ENCODE measurements at regions not wholly inside any gene's neighbourhood (a gene's known extent, or its start where the extent isn't known, plus 50 kb on each side); places are given as distances from the start of the nearest gene placed in this dataset.

DNA sequence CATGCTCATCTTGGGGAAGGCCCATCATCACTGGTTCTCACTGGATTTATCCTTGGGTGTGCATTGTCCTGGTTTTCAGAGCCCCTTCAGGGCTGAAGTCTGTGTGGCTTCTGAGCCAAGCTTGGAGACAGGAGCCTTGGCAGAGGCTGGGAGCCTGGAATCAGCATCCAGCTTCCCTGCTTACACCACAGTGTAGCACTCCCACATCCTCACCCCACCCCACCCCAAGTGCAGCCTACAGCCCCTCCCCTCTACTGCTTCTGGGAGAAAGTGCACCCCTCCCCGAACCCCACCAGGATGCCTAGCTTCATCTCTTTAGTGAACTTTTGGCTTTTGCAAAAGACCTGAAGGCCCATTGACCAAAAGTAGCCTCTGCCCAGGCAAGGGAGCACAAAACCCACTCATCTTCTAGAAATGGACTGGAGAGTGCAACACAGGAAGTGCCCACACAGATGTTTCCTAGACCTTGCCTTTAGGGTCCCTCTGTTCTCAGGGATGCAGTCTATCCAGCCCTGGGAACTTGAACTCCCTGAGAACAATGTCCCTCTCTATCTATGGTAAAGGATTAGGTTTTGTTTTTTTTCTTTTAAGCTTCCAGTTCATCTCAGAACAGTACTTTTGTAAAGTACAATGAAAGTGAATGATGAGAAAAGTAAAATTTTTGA lies 189.7 kb downstream of the PALM2AKAP2 start:
- H3K9me3 Mint-ChIP-seq (ENCODE audit: low read depth) = no peaks in the 10 kb centered on the region
- TF ChIP-seq, protein P1, sequence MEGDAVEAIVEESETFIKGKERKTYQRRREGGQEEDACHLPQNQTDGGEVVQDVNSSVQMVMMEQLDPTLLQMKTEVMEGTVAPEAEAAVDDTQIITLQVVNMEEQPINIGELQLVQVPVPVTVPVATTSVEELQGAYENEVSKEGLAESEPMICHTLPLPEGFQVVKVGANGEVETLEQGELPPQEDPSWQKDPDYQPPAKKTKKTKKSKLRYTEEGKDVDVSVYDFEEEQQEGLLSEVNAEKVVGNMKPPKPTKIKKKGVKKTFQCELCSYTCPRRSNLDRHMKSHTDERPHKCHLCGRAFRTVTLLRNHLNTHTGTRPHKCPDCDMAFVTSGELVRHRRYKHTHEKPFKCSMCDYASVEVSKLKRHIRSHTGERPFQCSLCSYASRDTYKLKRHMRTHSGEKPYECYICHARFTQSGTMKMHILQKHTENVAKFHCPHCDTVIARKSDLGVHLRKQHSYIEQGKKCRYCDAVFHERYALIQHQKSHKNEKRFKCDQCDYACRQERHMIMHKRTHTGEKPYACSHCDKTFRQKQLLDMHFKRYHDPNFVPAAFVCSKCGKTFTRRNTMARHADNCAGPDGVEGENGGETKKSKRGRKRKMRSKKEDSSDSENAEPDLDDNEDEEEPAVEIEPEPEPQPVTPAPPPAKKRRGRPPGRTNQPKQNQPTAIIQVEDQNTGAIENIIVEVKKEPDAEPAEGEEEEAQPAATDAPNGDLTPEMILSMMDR (IDR thresholded peaks at IDR 0.05) = no peak

DNA sequence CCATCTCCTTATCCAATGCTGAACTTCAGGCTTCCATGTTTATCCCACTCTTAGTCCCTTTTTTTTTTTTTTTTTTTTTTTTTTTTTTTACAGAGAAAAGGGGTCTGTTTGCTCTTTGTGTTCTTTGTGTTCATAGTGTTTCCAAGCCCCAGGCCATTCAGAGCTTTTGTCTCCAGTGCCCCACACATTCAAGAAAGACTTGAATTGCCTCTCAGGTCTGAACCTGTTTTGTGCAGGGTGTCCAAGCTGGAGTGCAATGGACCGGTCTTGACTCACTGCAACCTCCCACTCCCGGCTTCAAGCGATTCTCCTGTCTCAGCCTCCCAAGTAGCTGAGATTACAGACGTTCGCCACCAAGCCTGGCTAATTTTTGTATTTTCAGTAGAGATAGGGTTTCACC lies 191.2 kb downstream of the PALM2AKAP2 start:
- no peak overlapping the region for H3K4me3 Mint-ChIP-seq (ENCODE audit: unreplicated experiment)
- H3K27me3 Mint-ChIP-seq (ENCODE audit: low read depth) = no peaks in the 10 kb centered on the region
- no peak overlapping the region for H3K27ac Mint-ChIP-seq (ENCODE audit: unreplicated experiment)
- TF ChIP-seq, protein P1 (IDR thresholded peaks at IDR 0.05) = no peak
- peaks cover 29% of the 10 kb centered on the region for H3K4me1 Mint-ChIP-seq (ENCODE audit: low read depth)
- H3K9me3 Mint-ChIP-seq (ENCODE audit: low read depth) = no peaks in the 10 kb centered on the region
- no peak for DNase-seq (ENCODE audit: low spot score)
- H3K36me3 Mint-ChIP-seq (ENCODE audit: low read depth) = peaks cover 12% of the 10 kb centered on the region

More for the DNA sequence above, 189.7 kb downstream of the PALM2AKAP2 start:
- H3K36me3 Mint-ChIP-seq (ENCODE audit: low read depth) = peaks cover 8% of the 10 kb centered on the region
- no peak for DNase-seq (ENCODE audit: low spot score)
- peaks cover 26% of the 10 kb centered on the region for H3K4me1 Mint-ChIP-seq (ENCODE audit: low read depth)
- no peaks in the 10 kb centered on the region for H3K27me3 Mint-ChIP-seq (ENCODE audit: low read depth)
- H3K27ac Mint-ChIP-seq (ENCODE audit: unreplicated experiment) = no peak overlapping the region
- no peak overlapping the region for H3K4me3 Mint-ChIP-seq (ENCODE audit: unreplicated experiment)

DNA sequence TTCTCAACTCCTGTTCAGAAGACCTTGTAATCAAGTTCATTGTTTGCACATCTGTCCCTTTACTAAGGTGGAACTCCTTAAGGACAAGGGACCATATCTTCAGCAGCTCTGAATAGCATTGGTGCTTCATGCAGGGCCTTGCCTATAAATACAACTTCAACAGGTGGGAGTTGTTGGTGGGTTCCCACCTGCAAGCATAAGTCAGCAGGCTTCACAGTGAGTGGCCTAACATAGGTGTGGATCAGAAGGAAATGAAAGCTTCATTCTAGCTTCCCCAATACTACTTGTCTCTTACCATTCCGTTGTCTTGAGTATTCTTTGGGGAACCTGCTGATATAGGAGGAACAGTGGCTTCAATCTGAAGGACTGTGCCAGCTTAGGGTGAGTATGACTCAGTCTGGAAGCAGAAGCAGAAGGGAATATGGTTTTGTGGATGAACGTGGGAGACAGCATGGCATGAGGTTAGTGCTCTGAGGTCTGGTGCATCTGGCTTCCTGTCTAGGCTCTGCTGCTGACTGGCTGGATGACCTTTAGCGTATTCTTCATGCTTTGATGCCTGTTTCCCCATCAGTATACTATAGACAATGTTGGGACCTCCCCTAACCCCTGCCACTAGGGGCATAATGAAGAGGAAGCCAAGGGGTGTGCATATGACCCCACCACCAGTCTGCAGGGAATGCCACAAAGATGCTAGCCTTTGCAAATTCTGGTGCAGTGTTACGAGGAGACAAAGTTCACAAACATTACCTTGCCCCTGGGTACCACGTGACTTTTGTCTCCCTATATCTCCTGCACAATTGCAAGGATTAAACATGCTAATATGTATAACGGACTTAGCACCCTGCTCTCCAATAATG lies 192.3 kb downstream of the PALM2AKAP2 start:
- H3K27me3 Mint-ChIP-seq (ENCODE audit: low read depth) = no peaks in the 10 kb centered on the region
- peaks cover 22% of the 10 kb centered on the region for H3K4me1 Mint-ChIP-seq (ENCODE audit: low read depth)
- H3K9me3 Mint-ChIP-seq (ENCODE audit: low read depth) = no peaks in the 10 kb centered on the region
- TF ChIP-seq, protein P1 (IDR thresholded peaks at IDR 0.05) = peak; percentile 11
- peaks cover 12% of the 10 kb centered on the region for H3K36me3 Mint-ChIP-seq (ENCODE audit: low read depth)
- H3K4me3 Mint-ChIP-seq (ENCODE audit: unreplicated experiment) = no peak overlapping the region
- no peak for DNase-seq (ENCODE audit: low spot score)
- no peak overlapping the region for H3K27ac Mint-ChIP-seq (ENCODE audit: unreplicated experiment)

DNA sequence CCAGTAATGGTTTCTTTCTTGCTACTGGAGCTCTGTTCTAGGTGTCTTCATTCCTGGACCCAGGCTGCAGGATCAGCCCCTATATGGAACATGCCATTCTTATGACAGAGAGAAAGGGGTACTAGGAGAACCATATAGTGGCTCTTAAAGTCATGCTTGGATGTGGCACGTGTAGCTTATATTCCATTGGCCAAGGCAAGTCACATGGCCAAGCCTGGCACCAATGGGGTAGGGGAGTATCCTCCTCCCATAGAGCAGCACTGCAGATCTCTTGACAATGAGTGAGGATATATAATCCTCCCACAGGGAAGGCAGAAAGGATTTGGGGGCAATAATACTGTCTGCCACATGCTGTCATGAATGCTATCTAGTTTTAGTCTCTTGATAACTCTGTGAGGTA lies 193.3 kb downstream of the PALM2AKAP2 start:
- Mint-ChIP-seq H3K27ac (ENCODE audit: unreplicated experiment) (no peak overlapping the region), H3K4me1 (ENCODE audit: low read depth) (peaks cover 18% of the 10 kb centered on the region), H3K4me3 (ENCODE audit: unreplicated experiment) (no peak overlapping the region), H3K9me3 (ENCODE audit: low read depth) (no peaks in the 10 kb centered on the region), H3K27me3 (ENCODE audit: low read depth) (no peaks in the 10 kb centered on the region), H3K36me3 (ENCODE audit: low read depth) (peaks cover 12% of the 10 kb centered on the region)
- no peak for DNase-seq (ENCODE audit: low spot score)
- TF ChIP-seq, protein P1 (IDR thresholded peaks at IDR 0.05) = no peak

DNA sequence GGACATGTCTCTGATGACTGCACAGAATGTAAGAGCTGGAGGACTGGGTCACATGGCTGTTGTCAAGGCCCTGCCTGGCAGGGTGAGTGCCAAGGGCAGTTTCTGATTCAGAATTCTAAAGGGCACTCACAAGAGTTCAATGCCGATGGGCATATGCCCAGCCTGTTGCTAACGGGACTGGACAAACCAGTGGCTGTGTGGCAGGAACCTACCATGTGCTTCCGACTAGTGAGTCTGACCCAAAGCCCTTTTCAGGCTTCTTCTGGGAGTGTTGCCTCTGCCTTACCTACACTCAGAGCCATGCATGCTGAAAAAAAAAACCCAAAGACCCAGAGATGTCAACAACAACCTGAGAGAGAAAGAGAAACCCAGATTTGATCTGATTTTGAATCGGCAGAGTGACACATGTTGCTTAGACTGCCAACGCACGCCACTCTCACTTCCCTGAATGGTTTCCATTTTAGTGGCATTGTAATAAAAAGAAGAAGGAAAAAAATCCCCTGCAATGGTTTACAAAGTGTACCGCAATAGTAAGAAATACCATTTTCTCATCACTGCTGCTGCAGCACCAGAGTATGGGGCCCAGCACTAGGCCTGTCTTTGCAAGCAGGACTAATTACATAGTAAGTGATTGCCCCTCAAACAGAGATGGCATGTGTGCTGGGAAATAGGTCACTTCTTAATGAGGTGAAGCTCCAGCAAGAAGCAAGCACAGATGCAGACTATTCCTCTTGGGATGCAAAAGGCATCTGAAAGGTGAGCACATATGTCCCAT lies 194.3 kb downstream of the PALM2AKAP2 start:
- TF ChIP-seq, protein P1 (IDR thresholded peaks at IDR 0.05) = no peak
- H3K9me3 Mint-ChIP-seq (ENCODE audit: low read depth) = no peaks in the 10 kb centered on the region
- no peak for DNase-seq (ENCODE audit: low spot score)

More for the DNA sequence above, 194.3 kb downstream of the PALM2AKAP2 start:
- Mint-ChIP-seq H3K27me3 (ENCODE audit: low read depth) (no peaks in the 10 kb centered on the region), H3K4me1 (ENCODE audit: low read depth) (peaks cover 12% of the 10 kb centered on the region), H3K27ac (ENCODE audit: unreplicated experiment) (no peak overlapping the region), H3K4me3 (ENCODE audit: unreplicated experiment) (no peak overlapping the region), H3K36me3 (ENCODE audit: low read depth) (peaks cover 12% of the 10 kb centered on the region)
